ENCODE measurements at regions not wholly inside any gene's neighbourhood (a gene's known extent, or its start where the extent isn't known, plus 50 kb on each side); places are given as distances from the start of the nearest gene placed in this dataset.

GRCh38 chr3:22319446-22319845 is 568.4 kb upstream of the ZNF385D start:
- TF ChIP-seq CTCF (IDR thresholded peaks at IDR 0.05) (no peak), POLR2A (IDR thresholded peaks at IDR 0.05) (no peak)
